AG09319 (cell line): ENCODE measurements at regions not wholly inside any gene's neighbourhood (a gene's known extent, or its start where the extent isn't known, plus 50 kb on each side); places are given as distances from the start of the nearest gene placed in this dataset.

ENCODE experiments used
- DNase-seq: peaks from one replicate; pipeline ENCODE4 v3.0.0-alpha.2; 2010; ENCODE audit warnings: low read depth; ENCODE audit errors: extremely low read depth
- TF ChIP-seq, protein P1 (sequence below): IDR thresholded peaks from 2 replicates; pipeline ENCODE4 v1.5.1; 2011; ENCODE audit warnings: low read depth, mild to moderate bottlenecking, inconsistent platforms, low read length, moderate library complexity

GRCh38 chr4:59612235-59612634, 1587.9 kb upstream of the ADGRL3 start:
- no peak for DNase-seq
- TF ChIP-seq, protein P1, sequence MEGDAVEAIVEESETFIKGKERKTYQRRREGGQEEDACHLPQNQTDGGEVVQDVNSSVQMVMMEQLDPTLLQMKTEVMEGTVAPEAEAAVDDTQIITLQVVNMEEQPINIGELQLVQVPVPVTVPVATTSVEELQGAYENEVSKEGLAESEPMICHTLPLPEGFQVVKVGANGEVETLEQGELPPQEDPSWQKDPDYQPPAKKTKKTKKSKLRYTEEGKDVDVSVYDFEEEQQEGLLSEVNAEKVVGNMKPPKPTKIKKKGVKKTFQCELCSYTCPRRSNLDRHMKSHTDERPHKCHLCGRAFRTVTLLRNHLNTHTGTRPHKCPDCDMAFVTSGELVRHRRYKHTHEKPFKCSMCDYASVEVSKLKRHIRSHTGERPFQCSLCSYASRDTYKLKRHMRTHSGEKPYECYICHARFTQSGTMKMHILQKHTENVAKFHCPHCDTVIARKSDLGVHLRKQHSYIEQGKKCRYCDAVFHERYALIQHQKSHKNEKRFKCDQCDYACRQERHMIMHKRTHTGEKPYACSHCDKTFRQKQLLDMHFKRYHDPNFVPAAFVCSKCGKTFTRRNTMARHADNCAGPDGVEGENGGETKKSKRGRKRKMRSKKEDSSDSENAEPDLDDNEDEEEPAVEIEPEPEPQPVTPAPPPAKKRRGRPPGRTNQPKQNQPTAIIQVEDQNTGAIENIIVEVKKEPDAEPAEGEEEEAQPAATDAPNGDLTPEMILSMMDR, result no peak

DNA sequence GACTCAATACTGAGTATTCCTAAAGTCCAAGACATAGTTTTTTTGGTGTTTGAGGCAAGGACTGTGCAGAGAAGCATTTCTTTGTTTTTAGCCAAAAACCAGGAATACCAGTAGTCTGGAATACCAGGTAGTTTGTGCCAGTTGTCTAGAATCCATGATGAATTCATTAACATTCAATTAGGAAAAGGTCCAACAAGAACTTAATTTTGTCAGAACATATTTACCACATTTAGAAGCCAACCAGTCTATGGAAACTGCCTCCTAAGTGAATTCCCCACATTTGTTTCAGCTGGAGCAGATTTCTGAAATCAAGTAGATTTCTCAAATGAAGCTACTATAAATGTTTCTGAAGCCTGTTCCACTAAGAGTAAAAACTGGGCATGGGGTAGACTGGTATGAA, 1584.8 kb upstream of the ADGRL3 start:
- TF ChIP-seq, protein P1, result no peak
- no peak for DNase-seq

DNA sequence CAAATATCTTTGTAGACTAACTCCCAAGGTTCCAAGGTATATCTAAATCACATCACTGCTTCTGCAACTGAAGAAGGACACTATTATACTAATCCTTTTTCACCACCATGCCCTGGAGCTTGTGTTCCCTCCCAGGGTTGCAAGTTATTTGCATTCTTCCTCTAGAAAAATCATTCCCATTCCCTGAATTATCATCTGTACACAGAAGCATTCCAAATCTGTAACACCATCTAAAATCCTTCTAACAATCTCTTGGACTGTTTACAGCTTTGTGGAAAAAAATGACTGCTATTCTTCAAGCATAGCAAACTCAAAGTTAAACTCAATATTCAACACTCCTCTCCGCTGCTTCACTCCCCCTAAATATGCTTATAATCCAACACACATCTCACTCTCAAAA, 1570.8 kb upstream of the ADGRL3 start:
- DNase-seq, result no peak
- TF ChIP-seq, protein P1, result no peak

- DNase-seq, result no peak
- TF ChIP-seq, protein P1, result no peak
Observed at GRCh38 chr4:59630235-59630634, 1569.9 kb upstream of the ADGRL3 start.

DNA sequence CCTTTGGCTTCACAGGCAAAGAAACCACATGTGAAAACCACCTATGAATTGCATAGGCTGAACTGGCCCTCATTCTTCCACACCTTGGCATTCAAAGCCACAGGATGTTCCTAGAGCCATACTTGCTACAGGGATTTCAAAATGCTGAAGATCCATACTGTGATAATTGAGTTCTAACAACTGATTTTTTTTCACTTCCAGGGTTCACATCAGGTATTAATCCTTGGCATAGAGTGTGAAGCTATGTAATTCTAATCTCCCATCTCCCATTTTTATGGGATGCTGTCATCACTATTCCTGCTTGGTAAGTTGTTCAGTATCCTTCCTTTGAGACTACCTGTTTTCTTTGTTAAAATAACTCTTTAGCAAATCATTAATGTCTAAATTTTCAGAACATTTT, 1569.2 kb upstream of the ADGRL3 start:
- DNase-seq, result no peak
- TF ChIP-seq, protein P1, result no peak

GRCh38 chr4:59637596-59637995, 1562.5 kb upstream of the ADGRL3 start:
- TF ChIP-seq, protein P1, result no peak

GRCh38 chr4:59643682-59644081, 1556.4 kb upstream of the ADGRL3 start:
- no peak for DNase-seq
- TF ChIP-seq, protein P1, result no peak

More at GRCh38 chr4:59637596-59637995, 1562.5 kb upstream of the ADGRL3 start:
- DNase-seq, result no peak

DNA sequence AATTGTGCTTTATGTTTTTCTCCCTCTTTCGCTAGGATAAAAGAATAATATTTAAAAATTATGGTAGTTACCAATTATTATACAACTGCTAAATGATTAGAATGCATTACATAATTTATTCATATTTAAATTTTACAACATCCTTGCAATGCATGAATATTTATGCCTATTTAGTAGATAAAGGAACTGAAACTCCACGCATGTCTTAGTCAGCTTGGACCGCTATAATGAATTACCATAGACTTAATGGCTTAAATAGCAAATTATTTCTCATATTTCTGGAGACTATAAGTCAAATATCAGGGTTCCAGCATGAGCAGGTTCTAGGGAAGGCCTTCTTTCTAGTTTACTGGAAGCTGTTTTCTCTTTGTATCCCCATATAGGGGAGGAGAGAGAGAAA, 1555.4 kb upstream of the ADGRL3 start:
- TF ChIP-seq, protein P1, result no peak
- DNase-seq, result no peak
